ENCODE measurements at regions not wholly inside any gene's neighbourhood (a gene's known extent, or its start where the extent isn't known, plus 50 kb on each side); places are given as distances from the start of the nearest gene placed in this dataset.

DNA sequence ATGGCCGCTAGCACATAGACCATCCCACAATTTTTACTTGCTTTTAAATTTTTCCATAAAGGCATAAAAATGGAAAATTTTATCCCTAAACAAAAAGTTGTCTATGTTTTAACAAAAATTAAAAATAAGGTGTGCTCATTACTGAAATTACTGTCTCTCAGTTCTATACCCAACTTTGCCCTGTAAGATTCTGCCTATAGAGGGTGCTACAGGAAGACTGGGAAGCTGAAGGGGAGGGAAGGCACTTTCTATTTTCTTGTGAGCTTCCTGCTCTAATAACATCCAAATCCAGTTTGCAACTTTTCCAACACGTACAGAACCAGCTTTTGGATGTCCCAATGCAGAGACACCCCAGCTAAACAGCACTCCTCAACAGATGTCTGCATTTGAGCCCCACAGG, 666.9 kb downstream of the PLCL1 start:
- no peaks in the 10 kb centered on the region for H3K9me3 Mint-ChIP-seq
- H3K4me1 Mint-ChIP-seq: no peaks in the 10 kb centered on the region
- H3K27ac Mint-ChIP-seq: no peak overlapping the region
- H3K36me3 Mint-ChIP-seq (ENCODE audit: low read depth): no peaks in the 10 kb centered on the region
- H3K4me1 ChIP-seq (ENCODE audit: control insufficient read depth, insufficient read depth, low read length): no peaks in the 10 kb centered on the region
- H3K4me3 Mint-ChIP-seq: no peak overlapping the region
- no peak overlapping the region for H3K9ac ChIP-seq (ENCODE audit: extremely low read depth, low read length, poor library complexity, severe bottlenecking)
- no peak for DNase-seq
- H3K4me3 ChIP-seq (ENCODE audit: low read length): no peak overlapping the region
- 29 to 64% methylated on average over 1 of the region's 2 CpGs for WGBS, 2 experiments (ENCODE audit: insufficient coverage in 1 of 2, insufficient read length in 1 of 2)
- H3K27me3 ChIP-seq (ENCODE audit: control insufficient read depth, insufficient read depth, low read length, poor library complexity, severe bottlenecking): no peaks in the 10 kb centered on the region
- H3K36me3 ChIP-seq (ENCODE audit: control insufficient read depth, insufficient read depth, low read length): no peaks in the 10 kb centered on the region
- H3K9me3 ChIP-seq (ENCODE audit: control insufficient read depth, low read length): no peaks in the 10 kb centered on the region
- H3K27ac ChIP-seq (ENCODE audit: low read depth, low read length): no peak overlapping the region
- no peaks in the 10 kb centered on the region for H3K27me3 Mint-ChIP-seq (ENCODE audit: insufficient read depth)
- TF ChIP-seq, protein P1, sequence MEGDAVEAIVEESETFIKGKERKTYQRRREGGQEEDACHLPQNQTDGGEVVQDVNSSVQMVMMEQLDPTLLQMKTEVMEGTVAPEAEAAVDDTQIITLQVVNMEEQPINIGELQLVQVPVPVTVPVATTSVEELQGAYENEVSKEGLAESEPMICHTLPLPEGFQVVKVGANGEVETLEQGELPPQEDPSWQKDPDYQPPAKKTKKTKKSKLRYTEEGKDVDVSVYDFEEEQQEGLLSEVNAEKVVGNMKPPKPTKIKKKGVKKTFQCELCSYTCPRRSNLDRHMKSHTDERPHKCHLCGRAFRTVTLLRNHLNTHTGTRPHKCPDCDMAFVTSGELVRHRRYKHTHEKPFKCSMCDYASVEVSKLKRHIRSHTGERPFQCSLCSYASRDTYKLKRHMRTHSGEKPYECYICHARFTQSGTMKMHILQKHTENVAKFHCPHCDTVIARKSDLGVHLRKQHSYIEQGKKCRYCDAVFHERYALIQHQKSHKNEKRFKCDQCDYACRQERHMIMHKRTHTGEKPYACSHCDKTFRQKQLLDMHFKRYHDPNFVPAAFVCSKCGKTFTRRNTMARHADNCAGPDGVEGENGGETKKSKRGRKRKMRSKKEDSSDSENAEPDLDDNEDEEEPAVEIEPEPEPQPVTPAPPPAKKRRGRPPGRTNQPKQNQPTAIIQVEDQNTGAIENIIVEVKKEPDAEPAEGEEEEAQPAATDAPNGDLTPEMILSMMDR (conservative IDR thresholded peaks at IDR 0.05): peak; percentile 77

GRCh38 chr2:198468136-198468535, 663.7 kb downstream of the PLCL1 start:
- Mint-ChIP-seq H3K4me3 (no peak overlapping the region), H3K27me3 (ENCODE audit: insufficient read depth) (no peaks in the 10 kb centered on the region), H3K4me1 (no peaks in the 10 kb centered on the region), H3K27ac (no peak overlapping the region), H3K36me3 (ENCODE audit: low read depth) (no peaks in the 10 kb centered on the region), H3K9me3 (no peaks in the 10 kb centered on the region)
- no peak for DNase-seq
- H3K27me3 ChIP-seq (ENCODE audit: control insufficient read depth, insufficient read depth, low read length, poor library complexity, severe bottlenecking): no peaks in the 10 kb centered on the region
- no peak overlapping the region for H3K27ac ChIP-seq (ENCODE audit: low read depth, low read length)
- no peak overlapping the region for H3K9ac ChIP-seq (ENCODE audit: extremely low read depth, low read length, poor library complexity, severe bottlenecking)
- TF ChIP-seq, protein P1 (conservative IDR thresholded peaks at IDR 0.05): no peak
- H3K9me3 ChIP-seq (ENCODE audit: control insufficient read depth, low read length): no peaks in the 10 kb centered on the region
- WGBS, 2 experiments (ENCODE audit: insufficient coverage in 1 of 2, insufficient read length in 1 of 2): 91 to 92% methylated on average over 2 to 3 of the region's 3 CpGs
- H3K4me1 ChIP-seq (ENCODE audit: control insufficient read depth, insufficient read depth, low read length): no peaks in the 10 kb centered on the region
- H3K36me3 ChIP-seq (ENCODE audit: control insufficient read depth, insufficient read depth, low read length): no peaks in the 10 kb centered on the region
- H3K4me3 ChIP-seq (ENCODE audit: low read length): no peak overlapping the region

- TF ChIP-seq, protein P1 (conservative IDR thresholded peaks at IDR 0.05): no peak
- Histone ChIP-seq H3K27me3 (ENCODE audit: control insufficient read depth, insufficient read depth, low read length, poor library complexity, severe bottlenecking) (no peaks in the 10 kb centered on the region), H3K27ac (ENCODE audit: low read depth, low read length) (no peak overlapping the region), H3K9me3 (ENCODE audit: control insufficient read depth, low read length) (no peaks in the 10 kb centered on the region), H3K4me3 (ENCODE audit: low read length) (no peak overlapping the region), H3K4me1 (ENCODE audit: control insufficient read depth, insufficient read depth, low read length) (no peaks in the 10 kb centered on the region), H3K36me3 (ENCODE audit: control insufficient read depth, insufficient read depth, low read length) (no peaks in the 10 kb centered on the region), H3K9ac (ENCODE audit: extremely low read depth, low read length, poor library complexity, severe bottlenecking) (no peak overlapping the region)
- H3K4me3 Mint-ChIP-seq: no peak overlapping the region
- no peaks in the 10 kb centered on the region for H3K9me3 Mint-ChIP-seq
- no peak overlapping the region for H3K27ac Mint-ChIP-seq
- no peaks in the 10 kb centered on the region for H3K36me3 Mint-ChIP-seq (ENCODE audit: low read depth)
- no peaks in the 10 kb centered on the region for H3K27me3 Mint-ChIP-seq (ENCODE audit: insufficient read depth)
- 96% methylated on average over 6 of the region's 6 CpGs for WGBS, 2 experiments (ENCODE audit: insufficient coverage in 1 of 2, insufficient read length in 1 of 2)
- no peaks in the 10 kb centered on the region for H3K4me1 Mint-ChIP-seq
- no peak for DNase-seq
Measured at GRCh38 chr2:198465970-198466369, 661.6 kb downstream of the PLCL1 start.

Data from endodermal cell (in vitro differentiated cells).